ENCODE measurements at regions not wholly inside any gene's neighbourhood (a gene's known extent, or its start where the extent isn't known, plus 50 kb on each side); places are given as distances from the start of the nearest gene placed in this dataset.

- ChIA-PET CTCF (no interaction called here), POLR2A (interaction anchor here (0.7 kb wide), 1 partner anchor 13 kb away, joined by 12 read pairs; no protein-coding TSS in a partner anchor), SMC1A (ENCODE audit: uncharacterized antibody, unreplicated experiment) (interaction anchor here (1.5 kb wide), 1 partner anchor 21 kb away, joined by 3 read pairs; no protein-coding TSS in a partner anchor), RAD21 (ENCODE audit: unreplicated experiment) (interaction anchor here (0.7 kb wide), 1 partner anchor 9 kb away, joined by 3 read pairs; no protein-coding TSS in a partner anchor)
- Histone ChIP-seq H3K4me2 (ENCODE audit: control insufficient read depth, insufficient read depth) (no peak overlapping the region), H3K4me1 (ENCODE audit: control insufficient read depth, insufficient read depth, low read length) (no peaks in the 10 kb centered on the region), H4K20me1 (ENCODE audit: control insufficient read depth, insufficient read depth) (no peaks in the 10 kb centered on the region), H2AFZ (ENCODE audit: control insufficient read depth, low read depth, low read length) (no peak overlapping the region), H3K9me3 (replicated peaks; ENCODE audit: control insufficient read depth, insufficient read depth, low read length) (no peaks in the 10 kb centered on the region; the same call in 2 of the 3 replicates), H3K36me3 (ENCODE audit: control insufficient read depth in 2 of 2, insufficient read depth in 2 of 2, low read length in 1 of 2) (no peaks in the 10 kb centered on the region), H3K4me3 (no peak overlapping the region), H3K79me2 (ENCODE audit: control insufficient read depth, insufficient read depth, low read length) (no peaks in the 10 kb centered on the region), H3K27me3 (replicated peaks in 1 of 2; ENCODE audit: control insufficient read depth in 2 of 2, insufficient read depth in 2 of 2, low read length in 1 of 2) (no peaks in the 10 kb centered on the region), H3K9ac (ENCODE audit: control insufficient read depth, insufficient read depth, low read length) (no peak overlapping the region), H3K27ac (ENCODE audit: control insufficient read depth, insufficient read depth) (no peak overlapping the region)
- ATAC-seq = no peak
- no peak for FAIRE-seq
- in situ Hi-C loops (cut with MboI) = no loop called here
- no peak for DNase-seq (ENCODE audit: low read depth, low spot score)
- TF ChIP-seq ZNF24 (IDR thresholded peaks at IDR 0.05) = no peak
- TF ChIP-seq CREM (IDR thresholded peaks at IDR 0.05; ENCODE audit: low read depth) = no peak
- no TSS peak for BruUV-seq (replicated peaks)
- 41% methylated on average over 10 of the region's 10 CpGs for WGBS (ENCODE audit: insufficient coverage, insufficient replicate concordance, low lambda C conversion rate, missing lambda C conversion rate)
- intact Hi-C loops (cut with micrococcal nuclease; ENCODE audit: unreplicated experiment) = no loop called here
Observed at GRCh38 chr16:13561291-13562070, 358.5 kb upstream of the ERCC4 start.

GRCh38 chr16:13568803-13569202 lies 351.2 kb upstream of the ERCC4 start:
- 64% methylated on average over 5 of the region's 5 CpGs for WGBS (ENCODE audit: insufficient coverage, insufficient replicate concordance, low lambda C conversion rate, missing lambda C conversion rate)
- FAIRE-seq = no peak
- ATAC-seq = no peak
- Histone ChIP-seq H3K4me3 (no peak overlapping the region), H3K27ac (ENCODE audit: control insufficient read depth, insufficient read depth) (no peak overlapping the region), H3K79me2 (ENCODE audit: control insufficient read depth, insufficient read depth, low read length) (no peaks in the 10 kb centered on the region), H3K27me3 (replicated peaks in 1 of 2; ENCODE audit: control insufficient read depth in 2 of 2, insufficient read depth in 2 of 2, low read length in 1 of 2) (no peaks in the 10 kb centered on the region), H4K20me1 (ENCODE audit: control insufficient read depth, insufficient read depth) (no peaks in the 10 kb centered on the region), H3K9ac (ENCODE audit: control insufficient read depth, insufficient read depth, low read length) (no peak overlapping the region), H2AFZ (ENCODE audit: control insufficient read depth, low read depth, low read length) (no peak overlapping the region), H3K9me3 (replicated peaks; ENCODE audit: control insufficient read depth, insufficient read depth, low read length) (no peaks in the 10 kb centered on the region), H3K4me1 (ENCODE audit: control insufficient read depth, insufficient read depth, low read length) (no peaks in the 10 kb centered on the region), H3K36me3 (ENCODE audit: control insufficient read depth in 2 of 2, insufficient read depth in 2 of 2, low read length in 1 of 2) (no peaks in the 10 kb centered on the region), H3K4me2 (ENCODE audit: control insufficient read depth, insufficient read depth) (no peak overlapping the region)
- DNase-seq (ENCODE audit: low read depth, low spot score) = no peak
- in situ Hi-C loops (cut with MboI) (no loop called here), intact Hi-C loops (cut with micrococcal nuclease; ENCODE audit: unreplicated experiment) (no loop called here)
- ChIA-PET RAD21 (ENCODE audit: unreplicated experiment) (no interaction called here), CTCF (no interaction called here), POLR2A (no interaction called here), SMC1A (ENCODE audit: uncharacterized antibody, unreplicated experiment) (interaction anchor here (1.8 kb wide), 1 partner anchor 11 kb away, joined by 8 read pairs; no protein-coding TSS in a partner anchor)
- no TSS peak for BruUV-seq (replicated peaks)
- TF ChIP-seq, protein P1, sequence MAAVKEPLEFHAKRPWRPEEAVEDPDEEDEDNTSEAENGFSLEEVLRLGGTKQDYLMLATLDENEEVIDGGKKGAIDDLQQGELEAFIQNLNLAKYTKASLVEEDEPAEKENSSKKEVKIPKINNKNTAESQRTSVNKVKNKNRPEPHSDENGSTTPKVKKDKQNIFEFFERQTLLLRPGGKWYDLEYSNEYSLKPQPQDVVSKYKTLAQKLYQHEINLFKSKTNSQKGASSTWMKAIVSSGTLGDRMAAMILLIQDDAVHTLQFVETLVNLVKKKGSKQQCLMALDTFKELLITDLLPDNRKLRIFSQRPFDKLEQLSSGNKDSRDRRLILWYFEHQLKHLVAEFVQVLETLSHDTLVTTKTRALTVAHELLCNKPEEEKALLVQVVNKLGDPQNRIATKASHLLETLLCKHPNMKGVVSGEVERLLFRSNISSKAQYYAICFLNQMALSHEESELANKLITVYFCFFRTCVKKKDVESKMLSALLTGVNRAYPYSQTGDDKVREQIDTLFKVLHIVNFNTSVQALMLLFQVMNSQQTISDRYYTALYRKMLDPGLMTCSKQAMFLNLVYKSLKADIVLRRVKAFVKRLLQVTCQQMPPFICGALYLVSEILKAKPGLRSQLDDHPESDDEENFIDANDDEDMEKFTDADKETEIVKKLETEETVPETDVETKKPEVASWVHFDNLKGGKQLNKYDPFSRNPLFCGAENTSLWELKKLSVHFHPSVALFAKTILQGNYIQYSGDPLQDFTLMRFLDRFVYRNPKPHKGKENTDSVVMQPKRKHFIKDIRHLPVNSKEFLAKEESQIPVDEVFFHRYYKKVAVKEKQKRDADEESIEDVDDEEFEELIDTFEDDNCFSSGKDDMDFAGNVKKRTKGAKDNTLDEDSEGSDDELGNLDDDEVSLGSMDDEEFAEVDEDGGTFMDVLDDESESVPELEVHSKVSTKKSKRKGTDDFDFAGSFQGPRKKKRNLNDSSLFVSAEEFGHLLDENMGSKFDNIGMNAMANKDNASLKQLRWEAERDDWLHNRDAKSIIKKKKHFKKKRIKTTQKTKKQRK (IDR thresholded peaks at IDR 0.05; ENCODE audit: low read depth, low read length) = no peak
- no peak for TF ChIP-seq CHD2 (IDR thresholded peaks at IDR 0.05; ENCODE audit: borderline replicate concordance, low read depth, low read length)
- no peak for TF ChIP-seq FOS (IDR thresholded peaks at IDR 0.05; ENCODE audit: borderline replicate concordance, extremely low read depth, insufficient read length)
- TF ChIP-seq IRF4 (IDR thresholded peaks at IDR 0.05; ENCODE audit: low read depth, low read length) = no peak
- no peak for TF ChIP-seq E2F4 (IDR thresholded peaks at IDR 0.05; ENCODE audit: low read depth, low read length)
- no peak for TF ChIP-seq YY1 (IDR thresholded peaks at IDR 0.05; ENCODE audit: low read depth, low read length)
- TF ChIP-seq NFYA (IDR thresholded peaks at IDR 0.05; ENCODE audit: borderline replicate concordance, low read depth, low read length) = no peak
- TF ChIP-seq FOXM1 (IDR thresholded peaks at IDR 0.05; ENCODE audit: low read depth, low read length) = no peak
- TF ChIP-seq HDGF (IDR thresholded peaks at IDR 0.05) = no peak
- TF ChIP-seq, protein P2, sequence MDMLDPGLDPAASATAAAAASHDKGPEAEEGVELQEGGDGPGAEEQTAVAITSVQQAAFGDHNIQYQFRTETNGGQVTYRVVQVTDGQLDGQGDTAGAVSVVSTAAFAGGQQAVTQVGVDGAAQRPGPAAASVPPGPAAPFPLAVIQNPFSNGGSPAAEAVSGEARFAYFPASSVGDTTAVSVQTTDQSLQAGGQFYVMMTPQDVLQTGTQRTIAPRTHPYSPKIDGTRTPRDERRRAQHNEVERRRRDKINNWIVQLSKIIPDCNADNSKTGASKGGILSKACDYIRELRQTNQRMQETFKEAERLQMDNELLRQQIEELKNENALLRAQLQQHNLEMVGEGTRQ (IDR thresholded peaks at IDR 0.05; ENCODE audit: borderline replicate concordance, low read depth, low read length) = no peak
